Liver (tissue), 3 donors: ENCODE measurements at regions not wholly inside any gene's neighbourhood (a gene's known extent, or its start where the extent isn't known, plus 50 kb on each side); places are given as distances from the start of the nearest gene placed in this dataset.

Source experiments
- EGR1 ChIP-seq, 2 donors: IDR thresholded peaks; 2 replicates each; pipeline ENCODE4 v1.6.1; 2016 to 2018; ENCODE audit warnings: antibody characterized with exemption in 2 of 2, low read depth in 2 of 2
- FOXA1 ChIP-seq: IDR thresholded peaks from 2 replicates; pipeline ENCODE4 v1.6.1; 2016; ENCODE audit warnings: antibody characterized with exemption
- JUND ChIP-seq, 2 donors: IDR thresholded peaks; 2 replicates each; pipeline ENCODE4 v1.6.1; 2016; ENCODE audit warnings: antibody characterized with exemption in 2 of 2
- RAD21 ChIP-seq, 2 donors: IDR thresholded peaks; 2 replicates each; pipeline ENCODE4 v1.6.1; 2016; ENCODE audit warnings: antibody characterized with exemption in 2 of 2, mild to moderate bottlenecking in 2 of 2
- RXRA ChIP-seq, 2 donors: IDR thresholded peaks; 2 replicates each; pipeline ENCODE4 v1.6.1; 2017 to 2018; ENCODE audit warnings: antibody characterized with exemption in 2 of 2, mild to moderate bottlenecking in 1 of 2
- SP1 ChIP-seq: IDR thresholded peaks from 2 replicates; pipeline ENCODE4 v1.6.1; 2018; ENCODE audit warnings: antibody characterized with exemption, mild to moderate bottlenecking
- TAF1 ChIP-seq: conservative IDR thresholded peaks from 2 replicates; pipeline ENCODE4 v1.6.1; 2016; ENCODE audit warnings: antibody characterized with exemption, mild to moderate bottlenecking
- TF ChIP-seq, protein P1 (sequence below): fragments of 150-350 bp; IDR thresholded peaks from 2 replicates; pipeline ENCODE4 v1.5.1; 2017; ENCODE audit warnings: improper control_type of control experiment, low read depth, low read length; ENCODE audit not compliant: missing input control
- TF ChIP-seq, protein P2 (sequence below): IDR thresholded peaks from 2 replicates; pipeline ENCODE4 v1.6.1; 2016; ENCODE audit warnings: antibody characterized with exemption
- donor health status: healthy.
- donor health status: healthy.

DNA sequence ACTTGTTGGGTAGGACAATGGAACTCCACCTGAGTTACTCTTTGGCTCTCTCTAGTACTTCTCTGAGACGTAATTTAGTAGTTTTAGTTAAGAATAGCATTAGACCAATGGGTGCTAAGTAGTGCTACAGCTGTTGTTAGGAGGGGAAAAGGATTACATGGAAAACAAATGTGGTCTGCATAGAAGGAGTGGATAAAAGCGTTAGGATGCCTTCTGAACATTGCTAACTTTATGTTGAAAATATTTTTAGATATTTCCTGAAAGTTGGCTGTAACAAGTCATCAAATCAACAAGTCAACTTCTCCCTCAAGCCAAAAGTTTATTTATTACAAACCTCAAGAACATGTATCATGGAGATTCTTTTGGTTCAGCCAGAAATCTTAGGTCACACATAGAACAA lies 409.5 kb upstream of the MEF2C start:
- no peak for TF ChIP-seq SP1
- TF ChIP-seq RAD21 (IDR thresholded peaks at IDR 0.05) = no peak
- TF ChIP-seq, protein P1, sequence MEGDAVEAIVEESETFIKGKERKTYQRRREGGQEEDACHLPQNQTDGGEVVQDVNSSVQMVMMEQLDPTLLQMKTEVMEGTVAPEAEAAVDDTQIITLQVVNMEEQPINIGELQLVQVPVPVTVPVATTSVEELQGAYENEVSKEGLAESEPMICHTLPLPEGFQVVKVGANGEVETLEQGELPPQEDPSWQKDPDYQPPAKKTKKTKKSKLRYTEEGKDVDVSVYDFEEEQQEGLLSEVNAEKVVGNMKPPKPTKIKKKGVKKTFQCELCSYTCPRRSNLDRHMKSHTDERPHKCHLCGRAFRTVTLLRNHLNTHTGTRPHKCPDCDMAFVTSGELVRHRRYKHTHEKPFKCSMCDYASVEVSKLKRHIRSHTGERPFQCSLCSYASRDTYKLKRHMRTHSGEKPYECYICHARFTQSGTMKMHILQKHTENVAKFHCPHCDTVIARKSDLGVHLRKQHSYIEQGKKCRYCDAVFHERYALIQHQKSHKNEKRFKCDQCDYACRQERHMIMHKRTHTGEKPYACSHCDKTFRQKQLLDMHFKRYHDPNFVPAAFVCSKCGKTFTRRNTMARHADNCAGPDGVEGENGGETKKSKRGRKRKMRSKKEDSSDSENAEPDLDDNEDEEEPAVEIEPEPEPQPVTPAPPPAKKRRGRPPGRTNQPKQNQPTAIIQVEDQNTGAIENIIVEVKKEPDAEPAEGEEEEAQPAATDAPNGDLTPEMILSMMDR = no peak
- no peak for TF ChIP-seq RXRA (IDR thresholded peaks at IDR 0.05)
- TF ChIP-seq TAF1 = no peak
- TF ChIP-seq FOXA1 = no peak
- no peak for TF ChIP-seq JUND (IDR thresholded peaks at IDR 0.05)
- TF ChIP-seq EGR1 (IDR thresholded peaks at IDR 0.05; ENCODE audit: low read depth in 2 of 2) = no peak
- TF ChIP-seq, protein P2, sequence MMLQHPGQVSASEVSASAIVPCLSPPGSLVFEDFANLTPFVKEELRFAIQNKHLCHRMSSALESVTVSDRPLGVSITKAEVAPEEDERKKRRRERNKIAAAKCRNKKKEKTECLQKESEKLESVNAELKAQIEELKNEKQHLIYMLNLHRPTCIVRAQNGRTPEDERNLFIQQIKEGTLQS = no peak
